Activated CD4-positive, alpha-beta T cell treated with anti-CD3 and anti-CD28 coated beads, Interleukin-10, Interleukin-2, amounts not matched to agents 100 ng/mL and 50 ng/mL, durations not matched to agents 16 hours and 8 hours (primary cell): ENCODE measurements at regions not wholly inside any gene's neighbourhood (a gene's known extent, or its start where the extent isn't known, plus 50 kb on each side); places are given as distances from the start of the nearest gene placed in this dataset.
"Not testable (repeated sequence)": the region's sequence is repeated elsewhere in the genome, so short reads cannot be mapped to it uniquely, and the experiment has no call there.

ENCODE experiments used
- DNase-seq: peaks from one replicate; pipeline ENCODE4 v3.0.0-alpha.2; 2020

- DNase-seq = no peak
These were observed 52.3 kb upstream of the ARMC3 start for GRCh38 chr10:22875581-22875980.

- DNase-seq = no peak
These were observed 53.5 kb upstream of the ARMC3 start for GRCh38 chr10:22874189-22874854.

GRCh38 chr10:22856444-22857074 is 71.3 kb upstream of the ARMC3 start:
- DNase-seq = no peak

GRCh38 chr10:22854935-22855421 is 72.9 kb upstream of the ARMC3 start:
- no peak for DNase-seq

GRCh38 chr10:22853906-22854447 is 73.9 kb upstream of the ARMC3 start:
- DNase-seq = no peak

GRCh38 chr10:22852712-22853353 is 75.0 kb upstream of the ARMC3 start:
- no peak for DNase-seq

- DNase-seq = no peak
These were observed 76.0 kb upstream of the ARMC3 start for GRCh38 chr10:22851865-22852239.

- no peak for DNase-seq
These were observed 77.3 kb upstream of the ARMC3 start for GRCh38 chr10:22850541-22850940.

- DNase-seq = no peak
These were observed 78.6 kb upstream of the ARMC3 start for GRCh38 chr10:22849077-22849805.

GRCh38 chr10:22848509-22848908 is 79.3 kb upstream of the ARMC3 start:
- DNase-seq = no peak

GRCh38 chr10:22846294-22846693 is 81.6 kb upstream of the ARMC3 start:
- DNase-seq = no peak

- no peak for DNase-seq
These were observed 88.2 kb upstream of the ARMC3 start for GRCh38 chr10:22839639-22840038.

- no peak for DNase-seq
These were observed 90.1 kb upstream of the ARMC3 start for GRCh38 chr10:22837771-22838170.

- no peak for DNase-seq
These were observed 90.5 kb upstream of the ARMC3 start for GRCh38 chr10:22837351-22837750.

- no peak for DNase-seq
These were observed 93.4 kb upstream of the ARMC3 start for GRCh38 chr10:22834471-22834870.

- DNase-seq = no peak
These were observed 94.1 kb upstream of the ARMC3 start for GRCh38 chr10:22833781-22834180.

- no peak for DNase-seq
These were observed 94.5 kb upstream of the ARMC3 start for GRCh38 chr10:22833353-22833752.

GRCh38 chr10:22832851-22833250 is 95.0 kb upstream of the ARMC3 start:
- DNase-seq = no peak

- DNase-seq = no peak
These were observed 95.7 kb upstream of the ARMC3 start for GRCh38 chr10:22832066-22832602.

- DNase-seq = no peak
These were observed 96.3 kb upstream of the ARMC3 start for GRCh38 chr10:22831586-22831985.

GRCh38 chr10:22828712-22829111 is 99.1 kb upstream of the ARMC3 start:
- not testable (repeated sequence) for DNase-seq

GRCh38 chr10:22825841-22826240 is 102.0 kb upstream of the ARMC3 start:
- no peak for DNase-seq

- no peak for DNase-seq
These were observed 102.9 kb upstream of the ARMC3 start for GRCh38 chr10:22824984-22825383.
